HEK293 (cell line): ENCODE measurements at regions not wholly inside any gene's neighbourhood (a gene's known extent, or its start where the extent isn't known, plus 50 kb on each side); places are given as distances from the start of the nearest gene placed in this dataset.

Source experiments
- YY1 ChIP-seq: fragments of 450-650 bp; formaldehyde crosslinking; IDR thresholded peaks from 2 replicates; pipeline ENCODE4 v1.5.1; 2018; ENCODE audit warnings: missing biosample characterization, missing genetic modification characterization
- ZNF664 ChIP-seq: fragments of 450-650 bp; formaldehyde crosslinking; IDR thresholded peaks from 2 replicates; pipeline ENCODE4 v1.5.1; 2016; ENCODE audit warnings: missing biosample characterization, missing genetic modification characterization
- TF ChIP-seq, protein P1 (sequence below): fragments of 450-650 bp; formaldehyde crosslinking; IDR thresholded peaks from 2 replicates; pipeline ENCODE4 v1.5.1; 2016; ENCODE audit warnings: missing biosample characterization, missing genetic modification characterization

- TF ChIP-seq, protein P1, sequence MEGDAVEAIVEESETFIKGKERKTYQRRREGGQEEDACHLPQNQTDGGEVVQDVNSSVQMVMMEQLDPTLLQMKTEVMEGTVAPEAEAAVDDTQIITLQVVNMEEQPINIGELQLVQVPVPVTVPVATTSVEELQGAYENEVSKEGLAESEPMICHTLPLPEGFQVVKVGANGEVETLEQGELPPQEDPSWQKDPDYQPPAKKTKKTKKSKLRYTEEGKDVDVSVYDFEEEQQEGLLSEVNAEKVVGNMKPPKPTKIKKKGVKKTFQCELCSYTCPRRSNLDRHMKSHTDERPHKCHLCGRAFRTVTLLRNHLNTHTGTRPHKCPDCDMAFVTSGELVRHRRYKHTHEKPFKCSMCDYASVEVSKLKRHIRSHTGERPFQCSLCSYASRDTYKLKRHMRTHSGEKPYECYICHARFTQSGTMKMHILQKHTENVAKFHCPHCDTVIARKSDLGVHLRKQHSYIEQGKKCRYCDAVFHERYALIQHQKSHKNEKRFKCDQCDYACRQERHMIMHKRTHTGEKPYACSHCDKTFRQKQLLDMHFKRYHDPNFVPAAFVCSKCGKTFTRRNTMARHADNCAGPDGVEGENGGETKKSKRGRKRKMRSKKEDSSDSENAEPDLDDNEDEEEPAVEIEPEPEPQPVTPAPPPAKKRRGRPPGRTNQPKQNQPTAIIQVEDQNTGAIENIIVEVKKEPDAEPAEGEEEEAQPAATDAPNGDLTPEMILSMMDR (tag by site-specific recombination), result no peak
- TF ChIP-seq YY1 (tag by site-specific recombination) (no peak), ZNF664 (tag by site-specific recombination) (no peak)
These were observed 1096.4 kb upstream of the MAP3K7 start for GRCh38 chr6:91683240-91683639.
